ENCODE measurements at regions not wholly inside any gene's neighbourhood (a gene's known extent, or its start where the extent isn't known, plus 50 kb on each side); places are given as distances from the start of the nearest gene placed in this dataset.

DNA sequence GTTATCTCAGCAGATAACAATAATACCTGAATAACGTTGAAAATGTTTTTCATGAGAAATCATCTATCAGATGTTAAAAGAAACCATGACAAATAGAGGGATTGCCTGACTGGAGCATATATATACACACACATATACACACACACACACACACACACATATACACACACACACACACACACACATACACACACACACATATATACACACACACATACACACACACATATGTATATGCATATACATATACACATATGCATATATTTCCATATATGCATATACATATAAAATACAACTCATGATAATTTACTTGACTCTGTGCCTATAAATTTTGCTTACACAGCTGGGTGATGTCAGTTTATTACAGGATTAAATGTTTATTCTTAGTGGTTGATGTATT is 847.3 kb upstream of the ADAMTS5 start:
- no peak overlapping the region for H3K4me2 ChIP-seq
- TF ChIP-seq CREB1 (CRISPR knock-in tag; IDR thresholded peaks at IDR 0.05; ENCODE audit: low read depth), result no peak
- no peak for TF ChIP-seq ZNF462 (CRISPR knock-in tag; IDR thresholded peaks at IDR 0.05)
- TF ChIP-seq, protein P1, sequence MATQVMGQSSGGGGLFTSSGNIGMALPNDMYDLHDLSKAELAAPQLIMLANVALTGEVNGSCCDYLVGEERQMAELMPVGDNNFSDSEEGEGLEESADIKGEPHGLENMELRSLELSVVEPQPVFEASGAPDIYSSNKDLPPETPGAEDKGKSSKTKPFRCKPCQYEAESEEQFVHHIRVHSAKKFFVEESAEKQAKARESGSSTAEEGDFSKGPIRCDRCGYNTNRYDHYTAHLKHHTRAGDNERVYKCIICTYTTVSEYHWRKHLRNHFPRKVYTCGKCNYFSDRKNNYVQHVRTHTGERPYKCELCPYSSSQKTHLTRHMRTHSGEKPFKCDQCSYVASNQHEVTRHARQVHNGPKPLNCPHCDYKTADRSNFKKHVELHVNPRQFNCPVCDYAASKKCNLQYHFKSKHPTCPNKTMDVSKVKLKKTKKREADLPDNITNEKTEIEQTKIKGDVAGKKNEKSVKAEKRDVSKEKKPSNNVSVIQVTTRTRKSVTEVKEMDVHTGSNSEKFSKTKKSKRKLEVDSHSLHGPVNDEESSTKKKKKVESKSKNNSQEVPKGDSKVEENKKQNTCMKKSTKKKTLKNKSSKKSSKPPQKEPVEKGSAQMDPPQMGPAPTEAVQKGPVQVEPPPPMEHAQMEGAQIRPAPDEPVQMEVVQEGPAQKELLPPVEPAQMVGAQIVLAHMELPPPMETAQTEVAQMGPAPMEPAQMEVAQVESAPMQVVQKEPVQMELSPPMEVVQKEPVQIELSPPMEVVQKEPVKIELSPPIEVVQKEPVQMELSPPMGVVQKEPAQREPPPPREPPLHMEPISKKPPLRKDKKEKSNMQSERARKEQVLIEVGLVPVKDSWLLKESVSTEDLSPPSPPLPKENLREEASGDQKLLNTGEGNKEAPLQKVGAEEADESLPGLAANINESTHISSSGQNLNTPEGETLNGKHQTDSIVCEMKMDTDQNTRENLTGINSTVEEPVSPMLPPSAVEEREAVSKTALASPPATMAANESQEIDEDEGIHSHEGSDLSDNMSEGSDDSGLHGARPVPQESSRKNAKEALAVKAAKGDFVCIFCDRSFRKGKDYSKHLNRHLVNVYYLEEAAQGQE (IDR thresholded peaks at IDR 0.05; ENCODE audit: unreplicated experiment), result no peak
- no peak for TF ChIP-seq JUNB (IDR thresholded peaks at IDR 0.05; ENCODE audit: unreplicated experiment)
- TF ChIP-seq EZH2 (IDR thresholded peaks at IDR 0.05; ENCODE audit: low read depth, unreplicated experiment), result no peak
- TF ChIP-seq, protein P2, sequence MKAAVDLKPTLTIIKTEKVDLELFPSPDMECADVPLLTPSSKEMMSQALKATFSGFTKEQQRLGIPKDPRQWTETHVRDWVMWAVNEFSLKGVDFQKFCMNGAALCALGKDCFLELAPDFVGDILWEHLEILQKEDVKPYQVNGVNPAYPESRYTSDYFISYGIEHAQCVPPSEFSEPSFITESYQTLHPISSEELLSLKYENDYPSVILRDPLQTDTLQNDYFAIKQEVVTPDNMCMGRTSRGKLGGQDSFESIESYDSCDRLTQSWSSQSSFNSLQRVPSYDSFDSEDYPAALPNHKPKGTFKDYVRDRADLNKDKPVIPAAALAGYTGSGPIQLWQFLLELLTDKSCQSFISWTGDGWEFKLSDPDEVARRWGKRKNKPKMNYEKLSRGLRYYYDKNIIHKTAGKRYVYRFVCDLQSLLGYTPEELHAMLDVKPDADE (IDR thresholded peaks at IDR 0.05), result no peak
- TF ChIP-seq ZNF331 (CRISPR knock-in tag; IDR thresholded peaks at IDR 0.05; ENCODE audit: low read depth), result no peak
- H3F3A ChIP-seq (replicated peaks; ENCODE audit: low read depth), result no peaks in the 10 kb centered on the region
- H2AFZ ChIP-seq, result no peak overlapping the region
- no peaks in the 10 kb centered on the region for H3K27me3 Mint-ChIP-seq (ENCODE audit: insufficient read depth, low read depth, poor library complexity)
- H3K4me1 Mint-ChIP-seq, result no peaks in the 10 kb centered on the region
- H3K79me2 ChIP-seq (replicated peaks; ENCODE audit: insufficient read depth), result no peaks in the 10 kb centered on the region
- H3K4me3 ChIP-seq, result no peak overlapping the region
- no peaks in the 10 kb centered on the region for H4K20me1 ChIP-seq (replicated peaks; ENCODE audit: insufficient read depth)
- H3K27ac Mint-ChIP-seq, result no peak overlapping the region
- DNase-seq (ENCODE audit: low spot score) (no peak), ATAC-seq (no peak)
- no peak overlapping the region for H3K4me3 Mint-ChIP-seq
- H3K27me3 ChIP-seq (ENCODE audit: insufficient read depth), result no peaks in the 10 kb centered on the region
- H3K36me3 ChIP-seq (ENCODE audit: insufficient read depth), result no peaks in the 10 kb centered on the region
- H3K36me3 Mint-ChIP-seq (ENCODE audit: low read depth), result no peaks in the 10 kb centered on the region
- no peak overlapping the region for H3K27ac ChIP-seq (ENCODE audit: low read depth)
- peaks cover 2% of the 10 kb centered on the region; the same call in 1 of the 2 replicates for H3K4me1 ChIP-seq (ENCODE audit: insufficient read depth)
- no peaks in the 10 kb centered on the region for H3K9me3 Mint-ChIP-seq
- H3K9me2 ChIP-seq (ENCODE audit: insufficient read depth), result no peaks in the 10 kb centered on the region

Measured in GM23338 (cell line).